ENCODE measurements at regions not wholly inside any gene's neighbourhood (a gene's known extent, or its start where the extent isn't known, plus 50 kb on each side); places are given as distances from the start of the nearest gene placed in this dataset.

- no peak for DNase-seq
Measured at GRCh38 chr7:98565103-98565502, 52.0 kb upstream of the NPTX2 start.

GRCh38 chr7:98562871-98563495 lies 54.1 kb upstream of the NPTX2 start:
- DNase-seq, result no peak

GRCh38 chr7:98562381-98562823 lies 54.7 kb upstream of the NPTX2 start:
- DNase-seq, result peak; percentile 37

- no peak for DNase-seq
Measured at GRCh38 chr7:98559958-98560357, 57.1 kb upstream of the NPTX2 start.

GRCh38 chr7:98559219-98559618 lies 57.9 kb upstream of the NPTX2 start:
- DNase-seq, result no peak

- DNase-seq, result no peak
Measured at GRCh38 chr7:98557538-98558031, 59.5 kb upstream of the NPTX2 start.

- peak; percentile 75 for DNase-seq
Measured at GRCh38 chr7:98556288-98556687, 60.8 kb upstream of the NPTX2 start.

GRCh38 chr7:98555403-98555802 lies 61.7 kb upstream of the NPTX2 start:
- DNase-seq, result no peak

GRCh38 chr7:98553666-98554065 lies 63.4 kb upstream of the NPTX2 start:
- no peak for DNase-seq

GRCh38 chr7:98551611-98552273 lies 65.3 kb upstream of the NPTX2 start:
- DNase-seq, result no peak

- no peak for DNase-seq
Measured at GRCh38 chr7:98548971-98549370, 68.1 kb upstream of the NPTX2 start.

- no peak for DNase-seq
Measured at GRCh38 chr7:98548370-98548769, 68.7 kb upstream of the NPTX2 start.

- no peak for DNase-seq
Measured at GRCh38 chr7:98541101-98541500, 76.0 kb upstream of the NPTX2 start.

- no peak for DNase-seq
Measured at GRCh38 chr7:98539865-98540264, 77.2 kb upstream of the NPTX2 start.

- DNase-seq, result no peak
Measured at GRCh38 chr7:98536803-98537202, 80.3 kb upstream of the NPTX2 start.

GRCh38 chr7:98534493-98534892 lies 82.6 kb upstream of the NPTX2 start:
- DNase-seq, result no peak

GRCh38 chr7:98531717-98532116 lies 85.4 kb upstream of the NPTX2 start:
- DNase-seq, result no peak

GRCh38 chr7:98528079-98528478 lies 89.0 kb upstream of the NPTX2 start:
- DNase-seq, result no peak

GRCh38 chr7:98526059-98526458 lies 91.0 kb upstream of the NPTX2 start:
- no peak for DNase-seq

- DNase-seq, result no peak
Measured at GRCh38 chr7:98521089-98521692, 95.9 kb upstream of the NPTX2 start.

- no peak for DNase-seq
Measured at GRCh38 chr7:98520356-98520951, 96.6 kb upstream of the NPTX2 start.

GRCh38 chr7:98518159-98518947 lies 98.7 kb upstream of the NPTX2 start:
- DNase-seq, result no peak

GRCh38 chr7:98515201-98515600 lies 101.9 kb upstream of the NPTX2 start:
- no peak for DNase-seq
